Liver (tissue), 3 donors: ENCODE measurements at regions not wholly inside any gene's neighbourhood (a gene's known extent, or its start where the extent isn't known, plus 50 kb on each side); places are given as distances from the start of the nearest gene placed in this dataset.

Source experiments
- TF ChIP-seq, protein P1 (sequence below): IDR thresholded peaks from 2 replicates; pipeline ENCODE4 v1.6.1; 2016; ENCODE audit warnings: antibody characterized with exemption
- TF ChIP-seq, protein P2 (sequence below): fragments of 150-350 bp; IDR thresholded peaks from 2 replicates; pipeline ENCODE4 v1.5.1; 2017; ENCODE audit warnings: improper control_type of control experiment, low read depth, low read length; ENCODE audit not compliant: missing input control
- donor health status: healthy.
- donor health status: healthy.

DNA sequence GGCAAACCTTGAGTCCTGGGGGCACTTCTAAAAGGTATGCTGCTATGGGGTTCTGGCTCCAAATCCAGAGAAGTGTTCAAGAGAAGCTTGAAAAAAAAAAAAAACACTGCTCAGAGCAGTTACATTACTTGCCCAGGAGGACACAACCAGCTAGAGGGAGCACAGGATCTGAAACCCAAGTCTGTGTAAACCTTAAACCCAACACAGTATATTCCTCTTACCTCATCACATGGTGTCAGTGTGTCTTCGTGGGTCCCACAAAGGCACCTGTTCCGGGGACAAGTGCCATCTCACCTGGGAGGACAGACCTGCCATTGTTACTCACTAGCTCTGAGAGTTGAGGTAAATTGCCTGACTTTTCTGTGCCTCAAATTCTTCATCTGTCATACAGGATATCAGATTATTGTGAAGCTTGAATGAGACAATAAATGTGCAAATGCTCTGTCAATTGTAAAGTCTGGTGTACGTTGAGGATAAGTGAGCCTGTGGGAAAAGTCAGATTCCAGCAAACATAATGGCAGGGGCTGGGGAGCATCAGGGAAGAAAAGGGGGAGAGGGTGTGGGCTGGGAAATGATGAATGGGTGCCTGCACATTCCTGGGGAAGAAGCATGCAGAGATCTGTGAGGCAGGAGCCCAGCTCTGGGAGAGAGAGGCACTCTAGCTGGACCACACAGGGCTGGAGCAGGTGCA lies 170.4 kb upstream of the ZC3H12A start:
- TF ChIP-seq, protein P1, sequence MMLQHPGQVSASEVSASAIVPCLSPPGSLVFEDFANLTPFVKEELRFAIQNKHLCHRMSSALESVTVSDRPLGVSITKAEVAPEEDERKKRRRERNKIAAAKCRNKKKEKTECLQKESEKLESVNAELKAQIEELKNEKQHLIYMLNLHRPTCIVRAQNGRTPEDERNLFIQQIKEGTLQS = no peak
- TF ChIP-seq, protein P2, sequence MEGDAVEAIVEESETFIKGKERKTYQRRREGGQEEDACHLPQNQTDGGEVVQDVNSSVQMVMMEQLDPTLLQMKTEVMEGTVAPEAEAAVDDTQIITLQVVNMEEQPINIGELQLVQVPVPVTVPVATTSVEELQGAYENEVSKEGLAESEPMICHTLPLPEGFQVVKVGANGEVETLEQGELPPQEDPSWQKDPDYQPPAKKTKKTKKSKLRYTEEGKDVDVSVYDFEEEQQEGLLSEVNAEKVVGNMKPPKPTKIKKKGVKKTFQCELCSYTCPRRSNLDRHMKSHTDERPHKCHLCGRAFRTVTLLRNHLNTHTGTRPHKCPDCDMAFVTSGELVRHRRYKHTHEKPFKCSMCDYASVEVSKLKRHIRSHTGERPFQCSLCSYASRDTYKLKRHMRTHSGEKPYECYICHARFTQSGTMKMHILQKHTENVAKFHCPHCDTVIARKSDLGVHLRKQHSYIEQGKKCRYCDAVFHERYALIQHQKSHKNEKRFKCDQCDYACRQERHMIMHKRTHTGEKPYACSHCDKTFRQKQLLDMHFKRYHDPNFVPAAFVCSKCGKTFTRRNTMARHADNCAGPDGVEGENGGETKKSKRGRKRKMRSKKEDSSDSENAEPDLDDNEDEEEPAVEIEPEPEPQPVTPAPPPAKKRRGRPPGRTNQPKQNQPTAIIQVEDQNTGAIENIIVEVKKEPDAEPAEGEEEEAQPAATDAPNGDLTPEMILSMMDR = no peak
